ENCODE measurements at regions not wholly inside any gene's neighbourhood (a gene's known extent, or its start where the extent isn't known, plus 50 kb on each side); places are given as distances from the start of the nearest gene placed in this dataset.

- TF ChIP-seq CTCF (IDR thresholded peaks at IDR 0.05) (no peak), REST (IDR thresholded peaks at IDR 0.05; ENCODE audit: insufficient read depth in 1 of 2, low read depth in 2 of 2, low read length in 1 of 2) (no peak), POLR2AphosphoS5 (IDR thresholded peaks at IDR 0.05; ENCODE audit: low read depth, low read length) (no peak), TCF7L2 (IDR thresholded peaks at IDR 0.05; ENCODE audit: low read depth, low read length) (no peak), SIN3A (IDR thresholded peaks at IDR 0.05; ENCODE audit: borderline replicate concordance, insufficient read depth, low read depth, low read length) (no peak)
Observed at GRCh38 chr13:21917086-21918015, 246.5 kb downstream of the FGF9 start.
